Sigmoid colon (tissue), 6 donors: ENCODE measurements at regions not wholly inside any gene's neighbourhood (a gene's known extent, or its start where the extent isn't known, plus 50 kb on each side); places are given as distances from the start of the nearest gene placed in this dataset.

ENCODE experiments used
- DNase-seq: peaks from one replicate; pipeline ENCODE4 v3.0.0-alpha.2; 2019
- H3K27ac ChIP-seq, 4 donors: fragments of 200-600 bp; sonication (generic); one replicate each; pipeline ENCODE4 v1.5.1; 2016 to 2019; ENCODE audit warnings: mild to moderate bottlenecking in 1 of 4
- H3K27me3 ChIP-seq, 3 donors: fragments of 200-600 bp; sonication (generic); one replicate each; pipeline ENCODE4 v1.5.1; 2019; ENCODE audit warnings: mild to moderate bottlenecking in 1 of 3
- H3K36me3 ChIP-seq, 4 donors: fragments of 200-600 bp; sonication (generic); one replicate each; pipeline ENCODE4 v1.5.1; 2016 to 2019
- H3K4me1 ChIP-seq, 4 donors: fragments of 200-600 bp; sonication (generic); one replicate each; pipeline ENCODE4 v1.5.1; 2017 to 2019
- H3K4me3 ChIP-seq, 4 donors: fragments of 200-600 bp; sonication (generic); one replicate each; pipeline ENCODE4 v1.5.1; 2017 to 2019; ENCODE audit warnings: mild to moderate bottlenecking in 2 of 4, moderate library complexity in 1 of 4
- H3K9me3 ChIP-seq, 4 donors: fragments of 200-600 bp in 3 of 4; sonication (generic) in 3 of 4; one replicate each; pipeline versions ENCODE4 v1.5.1 to v1.6.1; 2013 to 2019
- EP300 ChIP-seq, 4 donors: sonication (generic); formaldehyde crosslinking; IDR thresholded peaks; one replicate each; pipeline ENCODE4 v1.6.1; 2017; ENCODE audit warnings: antibody characterized with exemption in 4 of 4
- POLR2A ChIP-seq, 2 donors: fragments of 450-650 bp; IDR thresholded peaks; one replicate each; pipeline ENCODE4 v1.6.1; 2016; ENCODE audit warnings: antibody characterized with exemption in 2 of 2, mild to moderate bottlenecking in 2 of 2, moderate library complexity in 2 of 2
- POLR2AphosphoS5 ChIP-seq, 4 donors: sonication (generic); formaldehyde crosslinking; IDR thresholded peaks; one replicate each; pipeline ENCODE4 v1.6.1; 2017; ENCODE audit warnings: antibody characterized with exemption in 4 of 4
- WGBS, 2 donors: extraction: QIAGEN DNeasy Blood & Tissue Kit; methylation state at CpG; one replicate each; pipeline ENCODE4 v1.1.7; 2013; 5-methylcytosine and 5-hydroxymethylcytosine counted together
- intact Hi-C: fragments of 100-400 bp; cut with DNase I; formaldehyde crosslinking; loops from one replicate; pipeline ENCODE4 v1.15.1; 2023
- TF ChIP-seq, protein P1 (sequence below), 4 experiments: fragments of 450-650 bp in 3 of 4; fragments of 200-600 bp in 1 of 4; IDR thresholded peaks; one replicate each; pipeline ENCODE4 v1.5.1; 2016 to 2019; ENCODE audit warnings: antibody characterized with exemption in 4 of 4, mild to moderate bottlenecking in 3 of 4, moderate library complexity in 2 of 4
- donor health status: healthy with polysubstance abuse.
- donor health status: healthy.

DNA sequence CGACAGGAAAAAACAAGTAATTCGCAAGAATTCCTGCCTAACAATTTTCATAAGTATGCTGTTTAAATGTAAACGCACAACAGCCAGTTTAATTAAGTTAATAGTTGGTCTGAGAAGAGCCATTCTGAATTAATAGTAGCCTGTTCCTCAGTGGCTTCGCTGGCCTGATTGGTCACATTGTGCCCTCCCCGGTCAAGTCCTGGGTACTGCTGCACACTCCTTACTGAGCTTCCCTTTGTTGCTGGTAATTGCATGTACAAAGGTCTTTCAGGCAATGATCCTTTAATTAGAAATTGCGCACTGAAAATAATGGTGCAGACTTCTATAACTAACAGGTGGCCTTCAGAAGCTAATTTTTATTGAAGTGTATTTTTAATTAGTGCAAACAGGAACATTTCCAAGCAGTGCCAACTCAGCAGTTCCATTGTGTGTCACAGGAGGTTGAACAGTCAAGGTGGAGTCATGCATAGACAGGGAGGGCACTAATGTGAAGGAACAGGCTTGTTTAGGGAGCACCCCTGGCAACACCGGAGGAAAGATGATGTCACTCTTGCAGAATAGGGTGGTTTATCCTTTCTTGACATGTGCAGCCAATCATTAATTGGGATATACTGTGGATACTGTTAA is 92.6 kb upstream of the SLC22A23 start:
- intact Hi-C loops = no loop called here
- 55 to 80% methylated on average over 7 of the region's 7 CpGs for WGBS, 2 donors
- DNase-seq = no peak

DNA sequence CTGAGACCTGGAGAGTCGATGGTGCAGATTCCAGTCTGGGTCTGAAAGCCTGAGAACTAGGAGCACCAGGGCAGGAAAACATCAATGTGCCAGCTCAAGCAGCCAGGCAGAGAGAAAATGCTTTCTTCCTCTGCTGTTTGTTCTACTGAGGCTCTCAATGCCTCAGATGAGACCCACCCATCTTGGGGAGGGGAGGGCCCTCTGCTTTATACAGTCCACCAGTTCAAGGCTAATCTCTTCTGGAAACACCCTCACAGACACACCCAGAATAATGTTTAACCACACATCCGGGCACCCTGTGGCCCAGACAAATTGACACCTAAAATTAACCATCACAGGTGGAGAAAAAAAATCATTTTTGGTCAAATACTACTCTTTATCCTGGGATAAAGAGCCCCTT is 89.3 kb upstream of the SLC22A23 start:
- no peaks in the 10 kb centered on the region for H3K27me3 ChIP-seq
- DNase-seq = no peak
- no peaks in the 10 kb centered on the region for H3K9me3 ChIP-seq
- H3K27ac ChIP-seq = no peak overlapping the region
- intact Hi-C loops = no loop called here
- no peak for TF ChIP-seq POLR2AphosphoS5 (IDR thresholded peaks at IDR 0.05)
- TF ChIP-seq EP300 (IDR thresholded peaks at IDR 0.05) = no peak
- no peak for TF ChIP-seq POLR2A (IDR thresholded peaks at IDR 0.05)
- TF ChIP-seq, protein P1, sequence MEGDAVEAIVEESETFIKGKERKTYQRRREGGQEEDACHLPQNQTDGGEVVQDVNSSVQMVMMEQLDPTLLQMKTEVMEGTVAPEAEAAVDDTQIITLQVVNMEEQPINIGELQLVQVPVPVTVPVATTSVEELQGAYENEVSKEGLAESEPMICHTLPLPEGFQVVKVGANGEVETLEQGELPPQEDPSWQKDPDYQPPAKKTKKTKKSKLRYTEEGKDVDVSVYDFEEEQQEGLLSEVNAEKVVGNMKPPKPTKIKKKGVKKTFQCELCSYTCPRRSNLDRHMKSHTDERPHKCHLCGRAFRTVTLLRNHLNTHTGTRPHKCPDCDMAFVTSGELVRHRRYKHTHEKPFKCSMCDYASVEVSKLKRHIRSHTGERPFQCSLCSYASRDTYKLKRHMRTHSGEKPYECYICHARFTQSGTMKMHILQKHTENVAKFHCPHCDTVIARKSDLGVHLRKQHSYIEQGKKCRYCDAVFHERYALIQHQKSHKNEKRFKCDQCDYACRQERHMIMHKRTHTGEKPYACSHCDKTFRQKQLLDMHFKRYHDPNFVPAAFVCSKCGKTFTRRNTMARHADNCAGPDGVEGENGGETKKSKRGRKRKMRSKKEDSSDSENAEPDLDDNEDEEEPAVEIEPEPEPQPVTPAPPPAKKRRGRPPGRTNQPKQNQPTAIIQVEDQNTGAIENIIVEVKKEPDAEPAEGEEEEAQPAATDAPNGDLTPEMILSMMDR (IDR thresholded peaks at IDR 0.05) = no peak
- H3K36me3 ChIP-seq = no peaks in the 10 kb centered on the region
- H3K4me1 ChIP-seq = peaks cover 0 to under 1% (median 0%) of the 10 kb centered on the region in 4 donors
- WGBS, 2 donors = 15 to 59% methylated on average over 2 of the region's 2 CpGs
- no peak overlapping the region for H3K4me3 ChIP-seq

More for the DNA sequence above, 92.6 kb upstream of the SLC22A23 start:
- H3K27me3 ChIP-seq = no peaks in the 10 kb centered on the region
- no peaks in the 10 kb centered on the region for H3K4me1 ChIP-seq
- H3K27ac ChIP-seq = no peak overlapping the region
- no peaks in the 10 kb centered on the region for H3K36me3 ChIP-seq
- TF ChIP-seq POLR2AphosphoS5 (IDR thresholded peaks at IDR 0.05) (no peak), POLR2A (IDR thresholded peaks at IDR 0.05) (no peak), EP300 (IDR thresholded peaks at IDR 0.05) (no peak)
- TF ChIP-seq, protein P1 (IDR thresholded peaks at IDR 0.05) = no peak
- peaks cover 0 to 19% (median 3%) of the 10 kb centered on the region in 4 donors for H3K9me3 ChIP-seq
- no peak overlapping the region for H3K4me3 ChIP-seq

DNA sequence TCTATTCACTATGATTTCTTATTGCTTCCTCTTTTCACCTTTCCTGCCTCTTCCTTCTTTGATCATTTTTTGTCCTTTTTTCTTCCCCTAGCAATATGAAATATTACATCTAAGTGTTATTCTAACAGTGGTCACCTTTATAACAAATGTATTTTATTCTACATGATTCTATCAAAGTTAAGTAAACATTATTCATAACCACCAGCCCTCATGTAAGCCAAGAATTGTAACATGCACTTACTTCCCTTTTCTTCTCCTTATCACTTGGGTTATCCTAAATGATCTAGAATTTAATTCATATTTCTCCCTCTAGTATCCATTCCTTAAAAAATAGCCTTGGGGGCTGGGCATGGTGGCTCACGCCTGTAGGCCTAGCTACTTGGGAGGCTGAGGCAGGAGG is 88.3 kb upstream of the SLC22A23 start:
- intact Hi-C loops = no loop called here
- no peaks in the 10 kb centered on the region for H3K9me3 ChIP-seq
- H3K4me1 ChIP-seq = peaks cover 0 to 5% (median 0%) of the 10 kb centered on the region in 4 donors
- no peaks in the 10 kb centered on the region for H3K36me3 ChIP-seq
- no peak for TF ChIP-seq POLR2A (IDR thresholded peaks at IDR 0.05)
- TF ChIP-seq, protein P1 (IDR thresholded peaks at IDR 0.05) = no peak
- TF ChIP-seq EP300 (IDR thresholded peaks at IDR 0.05) = no peak
- TF ChIP-seq POLR2AphosphoS5 (IDR thresholded peaks at IDR 0.05) = no peak
- H3K27me3 ChIP-seq = no peaks in the 10 kb centered on the region
- WGBS, 2 donors = 87 to 96% methylated on average over 1 of the region's 1 CpG
- no peak overlapping the region for H3K27ac ChIP-seq
- H3K4me3 ChIP-seq = no peak overlapping the region
- no peak for DNase-seq

DNA sequence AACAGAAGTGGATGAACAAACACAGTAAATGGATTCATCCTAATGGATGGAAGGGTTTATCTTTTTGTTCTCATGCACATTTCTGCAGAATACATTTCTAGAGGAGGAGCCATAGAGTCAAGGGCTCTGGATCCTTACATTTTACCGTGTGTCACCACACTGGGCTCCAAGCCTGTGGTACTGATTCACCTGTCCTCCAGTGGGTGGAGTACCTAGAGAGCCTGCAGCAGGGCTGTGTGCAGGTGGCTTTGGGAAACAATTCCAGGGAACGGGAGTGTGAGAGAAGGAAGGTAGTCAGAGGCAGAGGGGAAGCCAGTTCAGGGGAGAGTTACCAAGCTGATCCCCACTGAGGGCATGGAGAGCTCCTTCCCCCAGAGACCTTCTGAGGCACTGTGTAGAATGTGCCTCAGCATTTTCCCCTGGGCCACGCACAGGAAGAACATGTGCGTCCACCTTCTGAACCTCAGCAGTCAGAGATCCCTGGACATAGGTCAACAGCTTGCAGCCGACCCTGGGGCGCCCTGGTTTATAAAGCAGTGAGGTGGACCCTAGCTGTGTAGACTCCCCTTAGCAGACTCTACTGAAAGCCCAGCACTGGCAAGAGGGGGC is 85.3 kb upstream of the SLC22A23 start:
- no peaks in the 10 kb centered on the region for H3K9me3 ChIP-seq
- 56 to 79% methylated on average over 6 of the region's 6 CpGs for WGBS, 2 donors

More for the DNA sequence above, 85.3 kb upstream of the SLC22A23 start:
- Histone ChIP-seq H3K4me1 (peaks cover 0 to 5% (median 0%) of the 10 kb centered on the region in 4 donors), H3K4me3 (no peak overlapping the region), H3K27ac (no peak overlapping the region), H3K27me3 (no peaks in the 10 kb centered on the region), H3K36me3 (no peaks in the 10 kb centered on the region)
- TF ChIP-seq EP300 (IDR thresholded peaks at IDR 0.05) (no peak), POLR2AphosphoS5 (IDR thresholded peaks at IDR 0.05) (no peak), POLR2A (IDR thresholded peaks at IDR 0.05) (no peak)
- TF ChIP-seq, protein P1 (IDR thresholded peaks at IDR 0.05) = no peak
- no peak for DNase-seq
- intact Hi-C loops = no loop called here
